ENCODE measurements at regions not wholly inside any gene's neighbourhood (a gene's known extent, or its start where the extent isn't known, plus 50 kb on each side); places are given as distances from the start of the nearest gene placed in this dataset.

DNA sequence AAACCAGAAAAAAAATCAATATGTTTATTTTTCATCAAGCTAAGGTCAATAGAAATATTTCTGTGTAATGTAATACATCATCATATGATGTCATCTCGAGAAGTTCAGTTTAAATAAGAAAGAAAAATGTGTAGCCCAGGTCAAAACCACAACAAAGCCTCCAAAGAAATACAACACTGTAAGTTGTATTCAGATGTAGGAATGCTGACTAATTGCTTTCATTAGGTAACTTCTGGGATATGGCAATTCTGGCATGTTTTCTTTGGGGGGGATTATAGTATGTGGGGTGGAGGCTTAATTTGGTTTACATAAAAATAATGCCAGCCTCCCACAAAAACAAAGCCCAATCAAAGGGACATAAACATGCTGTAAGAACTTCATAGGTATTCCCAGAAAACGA, 881.8 kb upstream of the CITED2 start:
- POLR2A ChIA-PET: no interaction called here
- no peak for DNase-seq
- H3K27me3 Mint-ChIP-seq: peaks cover 6% of the 10 kb centered on the region
- H3K9me3 Mint-ChIP-seq (ENCODE audit: low read depth): no peaks in the 10 kb centered on the region
- intact Hi-C loops (cut with DNase I, micrococcal nuclease): no loop called here
- CTCF ChIA-PET: no interaction called here
- H3K4me3 Mint-ChIP-seq: no peak overlapping the region
- H3K36me3 Mint-ChIP-seq (ENCODE audit: low read depth): no peaks in the 10 kb centered on the region
- H3K4me1 Mint-ChIP-seq: no peaks in the 10 kb centered on the region
- ATAC-seq: no peak
- H3K27ac Mint-ChIP-seq: no peak overlapping the region

DNA sequence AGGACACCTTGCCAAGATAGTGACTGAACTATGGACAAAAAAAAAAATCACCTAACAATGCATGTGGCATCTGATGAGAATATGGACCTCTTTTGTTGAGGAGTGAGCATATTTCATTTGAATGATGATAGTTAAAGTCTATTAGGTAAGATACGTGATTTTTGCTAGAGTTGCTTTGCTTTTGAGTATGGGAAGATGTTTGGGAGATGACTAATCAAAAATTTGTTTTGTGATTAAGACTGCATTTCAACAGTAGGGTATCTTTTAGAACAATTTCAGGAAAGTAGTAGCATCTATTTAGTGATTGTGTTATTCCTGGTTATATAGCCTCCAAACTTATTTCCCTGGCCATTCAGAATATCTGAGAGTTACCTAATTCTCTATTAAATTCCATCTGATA, 878.6 kb upstream of the CITED2 start:
- ChIA-PET POLR2A (no interaction called here), CTCF (no interaction called here)
- intact Hi-C loops (cut with DNase I, micrococcal nuclease): no loop called here
- peaks cover 4% of the 10 kb centered on the region for H3K27me3 Mint-ChIP-seq
- H3K4me1 Mint-ChIP-seq: no peaks in the 10 kb centered on the region
- DNase-seq (no peak), ATAC-seq (no peak)
- H3K27ac Mint-ChIP-seq: no peak overlapping the region
- no peak overlapping the region for H3K4me3 Mint-ChIP-seq
- no peaks in the 10 kb centered on the region for H3K9me3 Mint-ChIP-seq (ENCODE audit: low read depth)
- H3K36me3 Mint-ChIP-seq (ENCODE audit: low read depth): no peaks in the 10 kb centered on the region

DNA sequence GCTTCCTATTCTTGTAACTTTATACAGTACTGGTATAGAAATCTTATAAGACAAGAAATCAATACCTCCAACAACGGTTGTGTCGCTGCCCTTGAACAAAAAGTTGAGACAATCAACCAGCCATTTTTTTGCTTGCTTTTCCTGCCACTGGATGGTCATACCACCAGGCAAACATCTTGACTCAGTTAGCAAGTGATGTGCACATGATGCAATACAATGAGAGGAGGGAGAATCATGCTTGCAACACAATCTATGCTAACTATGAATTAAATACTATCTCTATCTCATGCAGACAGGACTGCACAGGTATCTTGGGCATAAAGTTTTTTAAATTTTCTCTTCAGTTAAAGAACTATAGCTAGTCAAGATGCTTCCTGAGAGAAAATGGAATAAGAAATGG, 877.7 kb upstream of the CITED2 start:
- ChIA-PET CTCF (no interaction called here), POLR2A (no interaction called here)
- no peaks in the 10 kb centered on the region for H3K9me3 Mint-ChIP-seq (ENCODE audit: low read depth)
- DNase-seq (no peak), ATAC-seq (no peak)
- H3K27ac Mint-ChIP-seq: no peak overlapping the region
- no peak overlapping the region for H3K4me3 Mint-ChIP-seq
- H3K27me3 Mint-ChIP-seq: peaks cover 4% of the 10 kb centered on the region
- H3K36me3 Mint-ChIP-seq (ENCODE audit: low read depth): no peaks in the 10 kb centered on the region
- H3K4me1 Mint-ChIP-seq: no peaks in the 10 kb centered on the region
- intact Hi-C loops (cut with DNase I, micrococcal nuclease): no loop called here

DNA sequence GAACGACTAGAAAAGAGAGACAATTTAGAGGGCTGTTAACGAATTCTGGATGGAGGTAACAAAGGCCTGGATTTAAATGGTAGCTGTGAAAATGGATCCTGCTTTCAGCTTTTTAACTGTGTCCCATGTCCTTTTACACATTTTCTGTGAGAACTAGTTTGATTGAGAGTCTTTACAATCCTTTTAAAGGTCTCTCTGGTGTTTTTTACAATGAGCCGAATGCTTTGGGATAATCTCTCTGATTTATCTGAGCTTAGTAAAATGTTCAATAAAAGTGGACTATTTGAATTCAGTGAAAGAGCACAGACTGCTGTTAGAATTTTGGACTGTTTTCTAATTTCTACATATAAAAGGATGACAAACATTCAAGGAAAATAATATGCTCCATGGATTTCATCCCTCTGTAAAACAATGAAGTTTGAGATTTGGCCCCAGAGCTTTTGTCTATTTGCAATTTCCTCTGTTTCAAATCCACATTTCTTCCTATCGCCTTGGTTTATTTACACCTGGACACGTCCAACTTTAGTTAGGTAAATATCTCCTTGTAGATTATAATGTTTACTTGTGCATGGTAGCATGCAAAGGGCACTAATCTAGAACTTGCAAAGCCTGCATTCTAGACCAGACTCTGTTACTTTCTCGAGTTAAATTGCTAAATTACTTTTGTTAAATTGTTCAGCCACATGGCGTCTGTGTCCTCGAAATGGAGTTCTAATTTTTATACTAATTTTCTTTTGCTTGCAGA, 871.0 kb upstream of the CITED2 start:
- no peaks in the 10 kb centered on the region for H3K36me3 Mint-ChIP-seq (ENCODE audit: low read depth)

DNA sequence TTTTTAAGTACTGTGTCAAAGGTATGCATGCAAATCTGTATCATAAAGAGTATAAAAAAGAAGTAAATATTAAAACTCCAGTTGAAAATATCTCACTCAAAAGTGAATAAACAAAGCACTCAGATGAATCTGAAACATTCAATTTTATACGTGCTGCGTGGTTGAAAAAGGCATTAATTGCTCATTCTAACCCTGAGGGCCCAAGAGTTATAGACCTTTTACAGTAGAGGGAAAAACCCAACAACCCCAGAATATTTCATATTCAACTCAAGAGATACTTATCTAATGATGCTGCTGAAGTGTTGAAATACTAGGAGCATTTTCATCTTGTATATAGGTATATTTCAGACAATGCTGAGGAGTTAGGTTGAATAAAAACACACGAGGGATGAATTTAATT, 862.8 kb upstream of the CITED2 start:
- peaks cover 14% of the 10 kb centered on the region for H3K9me3 Mint-ChIP-seq (ENCODE audit: low read depth)

More for the DNA sequence above, 871.0 kb upstream of the CITED2 start:
- no peaks in the 10 kb centered on the region for H3K4me1 Mint-ChIP-seq
- H3K27ac Mint-ChIP-seq: no peak overlapping the region
- intact Hi-C loops (cut with DNase I, micrococcal nuclease): no loop called here
- H3K4me3 Mint-ChIP-seq: no peak overlapping the region
- CTCF ChIA-PET: no interaction called here
- no peak for ATAC-seq
- no peak for DNase-seq
- H3K9me3 Mint-ChIP-seq (ENCODE audit: low read depth): no peaks in the 10 kb centered on the region
- POLR2A ChIA-PET: no interaction called here
- H3K27me3 Mint-ChIP-seq: no peaks in the 10 kb centered on the region

DNA sequence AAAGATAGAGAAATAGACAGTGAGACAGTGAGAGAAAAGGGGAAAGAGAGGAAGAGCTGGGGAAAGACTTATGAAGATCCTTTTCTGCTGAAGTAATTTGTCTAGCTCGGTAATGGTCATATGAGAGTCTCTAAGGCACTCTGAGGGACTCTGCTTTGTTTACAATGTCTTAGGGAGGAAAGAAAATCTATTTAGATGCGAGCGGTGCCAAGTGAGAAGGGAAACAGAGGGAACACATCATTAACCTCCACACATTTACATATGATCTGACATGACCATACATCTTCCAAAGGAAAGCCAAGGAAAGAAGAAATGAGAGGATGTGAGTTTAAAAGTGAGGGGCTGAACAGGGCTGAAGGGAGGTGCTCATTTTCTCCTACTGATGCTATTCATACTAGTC, 862.3 kb upstream of the CITED2 start:
- POLR2A ChIA-PET: no interaction called here
- Mint-ChIP-seq H3K27me3 (peaks cover 2% of the 10 kb centered on the region), H3K27ac (no peak overlapping the region), H3K9me3 (ENCODE audit: low read depth) (peaks cover 18% of the 10 kb centered on the region), H3K4me1 (no peaks in the 10 kb centered on the region), H3K36me3 (ENCODE audit: low read depth) (no peaks in the 10 kb centered on the region), H3K4me3 (no peak overlapping the region)
- intact Hi-C loops (cut with DNase I, micrococcal nuclease): no loop called here
- ATAC-seq (no peak), DNase-seq (no peak)
- CTCF ChIA-PET: no interaction called here

More for the DNA sequence above, 862.8 kb upstream of the CITED2 start:
- ATAC-seq (no peak), DNase-seq (no peak)
- intact Hi-C loops (cut with DNase I, micrococcal nuclease): no loop called here
- ChIA-PET CTCF (no interaction called here), POLR2A (no interaction called here)
- H3K4me3 Mint-ChIP-seq: no peak overlapping the region
- no peaks in the 10 kb centered on the region for H3K36me3 Mint-ChIP-seq (ENCODE audit: low read depth)
- no peaks in the 10 kb centered on the region for H3K4me1 Mint-ChIP-seq
- peaks cover 2% of the 10 kb centered on the region for H3K27me3 Mint-ChIP-seq
- H3K27ac Mint-ChIP-seq: no peak overlapping the region

DNA sequence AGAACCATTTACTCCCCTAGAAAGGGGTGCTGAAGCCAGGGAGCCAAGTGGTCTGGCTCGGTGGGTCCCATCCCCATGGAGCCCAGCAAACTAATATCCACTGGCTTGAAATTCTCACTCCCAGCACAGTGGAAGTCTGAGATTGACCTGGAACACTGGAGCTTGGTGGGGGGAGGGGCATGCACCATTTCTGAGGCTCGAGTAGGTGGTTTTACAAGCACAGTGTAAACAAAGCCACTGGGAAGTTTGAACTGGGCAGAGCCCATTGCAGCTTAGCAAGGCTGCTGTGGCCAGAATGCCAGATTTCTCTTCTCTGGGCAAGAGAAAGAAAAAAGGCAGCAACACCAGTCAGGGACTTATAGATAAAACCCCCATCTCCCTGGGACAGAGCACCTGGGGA, 855.8 kb upstream of the CITED2 start:
- ChIA-PET POLR2A (no interaction called here), CTCF (no interaction called here)
- intact Hi-C loops (cut with DNase I, micrococcal nuclease): no loop called here
- peaks cover 18% of the 10 kb centered on the region for H3K9me3 Mint-ChIP-seq (ENCODE audit: low read depth)
- ATAC-seq (no peak), DNase-seq (no peak)
- H3K4me3 Mint-ChIP-seq: no peak overlapping the region
- peaks cover under 1% of the 10 kb centered on the region for H3K27me3 Mint-ChIP-seq
- H3K4me1 Mint-ChIP-seq: no peaks in the 10 kb centered on the region
- no peaks in the 10 kb centered on the region for H3K36me3 Mint-ChIP-seq (ENCODE audit: low read depth)
- H3K27ac Mint-ChIP-seq: no peak overlapping the region

DNA sequence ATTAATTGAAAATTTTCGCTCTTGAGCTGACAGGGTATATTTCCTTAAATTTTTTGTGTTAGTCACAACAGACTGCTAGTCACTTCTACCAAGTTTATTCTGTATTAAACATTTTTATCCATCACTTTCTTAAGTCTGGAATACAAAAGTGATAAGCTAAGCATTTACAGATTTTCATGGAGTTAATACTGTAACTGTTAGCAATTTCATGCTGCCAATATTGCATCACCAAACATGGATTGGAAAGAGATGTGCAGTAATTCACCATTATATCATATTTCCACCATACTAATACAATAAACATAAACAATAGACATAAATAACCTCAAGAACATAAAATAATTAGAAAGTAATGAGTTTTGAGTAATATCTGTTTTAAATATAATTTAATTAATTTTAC, 854.0 kb upstream of the CITED2 start:
- intact Hi-C loops (cut with DNase I, micrococcal nuclease): no loop called here
- no peak overlapping the region for H3K27ac Mint-ChIP-seq
- no peak overlapping the region for H3K4me3 Mint-ChIP-seq
- no peaks in the 10 kb centered on the region for H3K27me3 Mint-ChIP-seq
- no peak for DNase-seq
- H3K36me3 Mint-ChIP-seq (ENCODE audit: low read depth): no peaks in the 10 kb centered on the region
- CTCF ChIA-PET: no interaction called here
- H3K9me3 Mint-ChIP-seq (ENCODE audit: low read depth): peaks cover 9% of the 10 kb centered on the region
- H3K4me1 Mint-ChIP-seq: no peaks in the 10 kb centered on the region
- no peak for ATAC-seq
- POLR2A ChIA-PET: no interaction called here

DNA sequence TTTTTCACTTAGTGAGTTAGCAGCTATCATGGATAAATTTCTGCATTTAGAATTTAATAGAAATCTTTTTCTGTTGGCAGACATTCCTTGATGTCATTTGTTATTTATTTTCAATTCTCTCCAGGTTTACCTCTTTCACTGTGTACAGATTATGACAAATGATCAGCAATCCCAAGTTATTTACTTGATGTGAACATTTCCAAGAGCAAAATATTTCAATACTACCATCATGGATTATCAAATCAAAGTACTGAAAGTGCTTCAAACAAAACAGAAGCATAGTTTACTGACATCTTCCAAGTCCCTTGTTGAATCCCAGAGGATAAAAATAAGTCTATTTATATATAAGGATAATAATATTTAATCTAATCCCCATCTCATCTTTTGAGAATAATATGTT, 852.2 kb upstream of the CITED2 start:
- no peaks in the 10 kb centered on the region for H3K4me1 Mint-ChIP-seq
- peaks cover 2% of the 10 kb centered on the region for H3K27me3 Mint-ChIP-seq
- H3K27ac Mint-ChIP-seq: no peak overlapping the region
- no peak for DNase-seq
- H3K36me3 Mint-ChIP-seq (ENCODE audit: low read depth): no peaks in the 10 kb centered on the region
- no peak overlapping the region for H3K4me3 Mint-ChIP-seq
- intact Hi-C loops (cut with DNase I, micrococcal nuclease): no loop called here
- CTCF ChIA-PET: no interaction called here
- no peaks in the 10 kb centered on the region for H3K9me3 Mint-ChIP-seq (ENCODE audit: low read depth)
- no peak for ATAC-seq
- POLR2A ChIA-PET: no interaction called here

DNA sequence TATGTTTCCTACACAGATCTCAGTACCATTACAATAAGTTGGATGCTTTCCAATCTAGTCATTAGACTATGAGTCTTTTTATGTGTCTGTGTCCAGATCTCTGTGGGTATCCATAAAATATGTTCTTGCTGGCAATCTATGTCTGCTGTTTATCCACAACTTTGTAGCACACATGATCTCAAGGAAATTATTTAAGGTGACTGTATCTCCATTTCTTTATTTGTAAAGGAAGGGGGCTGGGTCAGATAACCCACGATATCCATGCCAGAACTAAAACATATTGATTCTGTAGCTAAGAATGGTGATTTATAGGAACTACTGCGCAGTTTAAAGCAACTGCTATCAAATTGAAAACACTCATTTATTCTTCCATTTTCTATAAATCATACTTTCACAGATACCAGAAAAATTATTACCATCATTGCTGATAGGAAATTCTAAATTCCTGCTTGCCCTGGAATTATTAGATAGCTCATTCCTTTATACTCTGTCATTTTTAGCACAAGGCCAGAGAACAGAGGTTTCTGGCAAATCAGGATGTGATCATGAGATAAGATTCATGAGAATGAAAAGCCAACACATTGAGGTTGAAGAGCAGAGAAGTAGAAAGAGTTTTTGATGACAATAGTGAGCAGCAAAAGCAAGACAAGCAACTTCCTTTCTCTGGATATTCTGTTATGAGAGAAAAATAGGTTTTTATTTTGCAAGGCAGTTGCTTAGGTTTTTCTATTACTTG, 851.4 kb upstream of the CITED2 start:
- intact Hi-C loops (cut with DNase I, micrococcal nuclease): no loop called here
- H3K27ac Mint-ChIP-seq: no peak overlapping the region
- POLR2A ChIA-PET: no interaction called here
- H3K36me3 Mint-ChIP-seq (ENCODE audit: low read depth): no peaks in the 10 kb centered on the region
- H3K27me3 Mint-ChIP-seq: peaks cover 4% of the 10 kb centered on the region
- ATAC-seq (no peak), DNase-seq (no peak)
- CTCF ChIA-PET: no interaction called here
- H3K4me3 Mint-ChIP-seq: no peak overlapping the region
- H3K4me1 Mint-ChIP-seq: no peaks in the 10 kb centered on the region
- no peaks in the 10 kb centered on the region for H3K9me3 Mint-ChIP-seq (ENCODE audit: low read depth)

DNA sequence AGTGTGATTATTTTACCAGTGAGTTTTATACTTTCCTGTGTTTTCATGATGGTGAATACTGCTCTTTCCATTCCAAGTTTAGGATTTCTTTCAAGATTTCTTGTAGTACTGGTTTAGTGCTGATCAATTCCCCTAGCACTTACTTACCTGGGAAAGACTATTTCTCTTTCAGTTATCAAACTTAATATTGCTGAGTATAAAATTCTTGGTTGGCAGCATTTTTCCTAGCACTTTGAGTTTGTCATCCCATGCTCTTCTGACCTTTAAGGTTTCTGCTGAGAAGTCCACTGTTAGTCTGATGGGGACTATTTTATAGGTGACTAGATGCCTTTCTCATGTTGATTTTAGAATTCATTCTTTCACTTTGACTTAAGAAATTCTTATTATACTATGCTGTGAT, 842.8 kb upstream of the CITED2 start:
- DNase-seq (no peak), ATAC-seq (no peak)
- Mint-ChIP-seq H3K4me3 (no peak overlapping the region), H3K9me3 (ENCODE audit: low read depth) (peaks cover 16% of the 10 kb centered on the region), H3K27ac (no peak overlapping the region), H3K4me1 (no peaks in the 10 kb centered on the region), H3K36me3 (ENCODE audit: low read depth) (no peaks in the 10 kb centered on the region), H3K27me3 (peaks cover 4% of the 10 kb centered on the region)
- intact Hi-C loops (cut with DNase I, micrococcal nuclease): no loop called here
- ChIA-PET POLR2A (no interaction called here), CTCF (no interaction called here)

DNA sequence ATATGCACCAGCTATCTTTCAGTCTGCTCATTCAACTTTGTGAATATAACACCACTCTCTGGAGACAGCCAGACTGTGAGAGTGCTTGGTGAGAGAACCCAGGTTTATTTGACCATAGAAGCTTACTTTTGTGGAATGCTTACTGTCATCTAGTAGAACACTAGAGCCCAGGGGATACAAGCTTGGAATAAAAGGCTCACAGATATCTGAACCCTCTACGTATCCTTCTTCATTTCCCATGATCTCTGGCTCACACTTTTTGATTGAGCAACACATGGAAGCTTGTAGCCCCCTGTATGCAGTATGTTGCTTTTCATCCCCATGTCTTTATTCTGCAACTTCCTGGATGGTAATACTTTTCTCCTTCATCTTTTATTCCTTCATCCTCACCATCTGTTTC, 835.3 kb upstream of the CITED2 start:
- POLR2A ChIA-PET: no interaction called here
- Mint-ChIP-seq H3K9me3 (ENCODE audit: low read depth) (no peaks in the 10 kb centered on the region), H3K4me3 (no peak overlapping the region), H3K27ac (no peak overlapping the region), H3K36me3 (ENCODE audit: low read depth) (no peaks in the 10 kb centered on the region), H3K4me1 (no peaks in the 10 kb centered on the region), H3K27me3 (peaks cover 3% of the 10 kb centered on the region)
- DNase-seq (no peak), ATAC-seq (no peak)
- intact Hi-C loops (cut with DNase I, micrococcal nuclease): no loop called here
- CTCF ChIA-PET: interaction anchor here (1.1 kb wide), 1 partner anchor 14 kb away, joined by 3 read pairs; no protein-coding TSS in a partner anchor
